Left ventricle myocardium inferior (tissue), 1 donor: ENCODE measurements at regions not wholly inside any gene's neighbourhood (a gene's known extent, or its start where the extent isn't known, plus 50 kb on each side); places are given as distances from the start of the nearest gene placed in this dataset.

Source experiments
- DNase-seq: peaks from one replicate; pipeline ENCODE4 v3.0.0-alpha.2; 2020
- H3K27ac ChIP-seq: fragments of 200-600 bp; replicated peaks from 2 replicates; pipeline ENCODE4 v1.8.0; 2021
- H3K27me3 ChIP-seq: fragments of 200-600 bp; 2 replicates; pipeline ENCODE4 v1.8.0; 2021; ENCODE audit warnings: low read depth
- H3K36me3 ChIP-seq: fragments of 200-600 bp; 2 replicates; pipeline ENCODE4 v1.8.0; 2021
- H3K4me1 ChIP-seq: fragments of 200-600 bp; 2 replicates; pipeline ENCODE4 v1.8.0; 2021
- H3K4me3 ChIP-seq: fragments of 200-600 bp; 2 replicates; pipeline ENCODE4 v1.8.0; 2021; ENCODE audit warnings: mild to moderate bottlenecking, moderate library complexity
- H3K9me3 ChIP-seq: fragments of 200-600 bp; replicated peaks from 2 replicates; pipeline ENCODE4 v1.8.0; 2021
- intact Hi-C: fragments of 100-400 bp; cut with micrococcal nuclease; formaldehyde crosslinking; loops from one replicate; pipeline ENCODE4 v1.11.0; 2022
- TF ChIP-seq, protein P1 (sequence below): fragments of 200-600 bp; IDR thresholded peaks from 2 replicates; pipeline ENCODE4 v1.8.0; 2021; ENCODE audit warnings: antibody characterized with exemption, mild to moderate bottlenecking, borderline replicate concordance
- donor health status: DM: no; HTN: yes; CAD: no; lungs with severe emphysema.

GRCh38 chr6:54681267-54681666 lies 165.3 kb upstream of the FAM83B start:
- TF ChIP-seq, protein P1, sequence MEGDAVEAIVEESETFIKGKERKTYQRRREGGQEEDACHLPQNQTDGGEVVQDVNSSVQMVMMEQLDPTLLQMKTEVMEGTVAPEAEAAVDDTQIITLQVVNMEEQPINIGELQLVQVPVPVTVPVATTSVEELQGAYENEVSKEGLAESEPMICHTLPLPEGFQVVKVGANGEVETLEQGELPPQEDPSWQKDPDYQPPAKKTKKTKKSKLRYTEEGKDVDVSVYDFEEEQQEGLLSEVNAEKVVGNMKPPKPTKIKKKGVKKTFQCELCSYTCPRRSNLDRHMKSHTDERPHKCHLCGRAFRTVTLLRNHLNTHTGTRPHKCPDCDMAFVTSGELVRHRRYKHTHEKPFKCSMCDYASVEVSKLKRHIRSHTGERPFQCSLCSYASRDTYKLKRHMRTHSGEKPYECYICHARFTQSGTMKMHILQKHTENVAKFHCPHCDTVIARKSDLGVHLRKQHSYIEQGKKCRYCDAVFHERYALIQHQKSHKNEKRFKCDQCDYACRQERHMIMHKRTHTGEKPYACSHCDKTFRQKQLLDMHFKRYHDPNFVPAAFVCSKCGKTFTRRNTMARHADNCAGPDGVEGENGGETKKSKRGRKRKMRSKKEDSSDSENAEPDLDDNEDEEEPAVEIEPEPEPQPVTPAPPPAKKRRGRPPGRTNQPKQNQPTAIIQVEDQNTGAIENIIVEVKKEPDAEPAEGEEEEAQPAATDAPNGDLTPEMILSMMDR: no peak
- no peak overlapping the region for H3K27ac ChIP-seq
- intact Hi-C loops: no loop called here
- H3K36me3 ChIP-seq: no peaks in the 10 kb centered on the region
- H3K27me3 ChIP-seq: no peaks in the 10 kb centered on the region
- no peaks in the 10 kb centered on the region for H3K9me3 ChIP-seq
- H3K4me3 ChIP-seq: no peak overlapping the region
- DNase-seq: no peak
- no peaks in the 10 kb centered on the region for H3K4me1 ChIP-seq

DNA sequence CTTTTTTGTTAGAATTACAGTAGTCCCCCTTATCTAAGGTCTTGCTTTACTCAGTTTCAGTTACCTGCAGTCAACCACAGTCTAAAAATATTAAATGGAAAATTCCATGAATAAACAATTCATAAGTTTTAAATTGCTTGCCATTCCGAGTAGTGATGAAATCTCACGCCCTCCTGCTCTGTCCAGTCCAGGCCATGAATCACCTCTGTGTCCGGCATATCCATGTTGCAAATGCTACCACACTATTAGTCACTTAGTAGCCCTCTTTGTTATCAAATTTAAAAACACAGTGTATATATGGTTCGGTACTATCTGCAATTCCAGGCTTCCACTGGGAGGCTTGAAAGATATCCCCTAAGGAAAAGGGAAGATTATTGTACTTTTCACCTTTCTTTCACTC lies 164.6 kb upstream of the FAM83B start:
- Histone ChIP-seq H3K27ac (no peak overlapping the region), H3K9me3 (no peaks in the 10 kb centered on the region), H3K36me3 (no peaks in the 10 kb centered on the region), H3K4me3 (no peak overlapping the region), H3K4me1 (no peaks in the 10 kb centered on the region), H3K27me3 (no peaks in the 10 kb centered on the region)
- TF ChIP-seq, protein P1: no peak
- DNase-seq: no peak
- intact Hi-C loops: no loop called here

DNA sequence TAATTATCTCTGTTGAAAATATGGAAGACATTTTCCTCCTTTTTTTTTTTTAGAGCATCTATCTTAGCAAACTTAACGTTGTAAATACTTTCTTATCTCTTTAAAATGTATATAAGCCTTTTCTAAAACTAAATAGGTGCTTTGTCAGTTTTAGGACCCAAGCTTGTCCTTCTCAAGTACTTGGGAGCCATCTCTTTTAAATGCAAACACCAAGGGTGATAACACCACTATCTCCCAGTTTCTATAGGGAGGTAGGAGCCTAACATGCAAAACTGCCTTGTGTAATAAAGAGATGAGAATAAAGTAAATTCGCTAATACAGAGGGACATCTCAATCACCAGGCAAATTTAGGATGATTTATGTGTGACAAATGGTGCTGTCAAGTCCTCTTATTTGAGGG lies 157.0 kb upstream of the FAM83B start:
- intact Hi-C loops: no loop called here
- no peaks in the 10 kb centered on the region for H3K27me3 ChIP-seq
- H3K4me3 ChIP-seq: no peak overlapping the region
- TF ChIP-seq, protein P1: no peak
- no peaks in the 10 kb centered on the region for H3K9me3 ChIP-seq
- no peaks in the 10 kb centered on the region for H3K36me3 ChIP-seq
- H3K4me1 ChIP-seq: no peaks in the 10 kb centered on the region
- no peak overlapping the region for H3K27ac ChIP-seq
- DNase-seq: no peak

DNA sequence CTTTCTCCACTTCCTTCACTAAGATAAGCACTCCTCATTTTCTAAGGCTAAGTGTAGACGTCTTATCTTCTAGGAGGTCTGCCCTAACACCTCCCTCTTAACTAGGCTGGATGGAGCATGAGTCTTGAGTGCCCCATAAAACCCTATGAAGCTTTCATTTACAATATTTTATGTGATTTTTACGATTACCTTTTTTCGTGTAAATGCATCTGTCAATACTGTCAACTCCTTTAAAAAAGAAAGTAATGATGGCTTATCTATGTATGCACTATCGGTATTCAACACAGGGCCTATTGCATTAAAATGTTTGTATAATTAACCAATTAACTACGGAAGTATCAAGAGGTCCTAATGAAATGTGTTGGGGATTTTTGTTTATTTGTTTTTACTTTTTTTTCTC lies 156.0 kb upstream of the FAM83B start:
- TF ChIP-seq, protein P1: no peak
- Histone ChIP-seq H3K27ac (no peak overlapping the region), H3K9me3 (no peaks in the 10 kb centered on the region), H3K27me3 (no peaks in the 10 kb centered on the region), H3K4me3 (no peak overlapping the region), H3K36me3 (no peaks in the 10 kb centered on the region), H3K4me1 (no peaks in the 10 kb centered on the region)
- intact Hi-C loops: no loop called here
- DNase-seq: no peak

- Histone ChIP-seq H3K36me3 (no peaks in the 10 kb centered on the region), H3K4me3 (no peak overlapping the region), H3K27me3 (no peaks in the 10 kb centered on the region), H3K9me3 (no peaks in the 10 kb centered on the region), H3K27ac (no peak overlapping the region), H3K4me1 (no peaks in the 10 kb centered on the region)
- DNase-seq: no peak
- intact Hi-C loops: no loop called here
- TF ChIP-seq, protein P1: no peak
Measured at GRCh38 chr6:54694928-54695532, 151.5 kb upstream of the FAM83B start.
